ENCODE measurements at regions not wholly inside any gene's neighbourhood (a gene's known extent, or its start where the extent isn't known, plus 50 kb on each side); places are given as distances from the start of the nearest gene placed in this dataset.
A peak's percentile ranks its signal among the peaks of the same experiment; 100 is the strongest.

DNA sequence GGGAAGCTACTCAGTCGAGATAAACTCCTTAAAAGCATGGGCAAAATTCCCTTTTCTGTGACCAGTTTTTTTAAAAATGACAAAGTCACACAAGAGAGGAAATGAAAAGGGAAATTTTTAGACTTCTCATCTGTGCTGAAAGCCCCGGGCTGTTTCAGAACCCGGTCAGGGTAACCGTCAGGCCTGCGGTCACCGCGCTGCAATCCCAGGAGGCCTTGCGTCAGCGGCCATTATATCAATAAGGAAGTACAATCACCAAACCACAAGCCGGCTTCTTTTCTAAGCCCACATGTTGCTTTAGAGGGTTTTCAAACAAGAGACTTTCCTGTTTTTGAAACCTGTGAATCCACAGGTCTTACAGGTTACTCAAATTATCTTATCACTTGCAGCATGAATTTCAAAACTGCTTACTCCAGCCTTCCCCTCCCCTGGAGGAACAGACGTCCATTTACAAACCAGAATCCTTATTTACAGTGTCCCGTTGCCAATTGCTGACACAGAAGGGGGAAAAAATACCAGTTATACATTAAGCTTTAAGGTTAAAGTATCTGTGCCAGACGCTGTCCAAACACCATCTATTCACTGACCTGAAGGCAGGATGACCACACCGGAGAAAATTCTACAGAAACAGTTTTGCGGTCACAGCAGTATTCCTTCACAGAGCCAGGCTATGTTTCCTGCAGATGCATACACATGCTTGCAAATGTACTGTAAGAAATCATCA lies 165.3 kb downstream of the TOMM20 start:
- ChIA-PET POLR2A (interaction anchor here (0.6 to 2.5 kb wide), 10 partner anchors 8 to 359 kb away, joined by 4 to 12 read pairs (median 6); no protein-coding TSS in a partner anchor), CTCF (interaction anchor here (0.6 to 1.5 kb wide), 3 partner anchors 121 to 466 kb away, joined by 3 read pairs; no protein-coding TSS in a partner anchor)
- DNase-seq (ENCODE audit: low read depth, low spot score): peak; percentile 86
- peak overlapping the region; percentile 11; the same call in 1 of the 2 replicates for H3K4me3 ChIP-seq (ENCODE audit: low read depth, low read length)
- H3K9me3 ChIP-seq (ENCODE audit: control insufficient read depth, insufficient read depth, low read length): no peaks in the 10 kb centered on the region
- TF ChIP-seq, protein P1, sequence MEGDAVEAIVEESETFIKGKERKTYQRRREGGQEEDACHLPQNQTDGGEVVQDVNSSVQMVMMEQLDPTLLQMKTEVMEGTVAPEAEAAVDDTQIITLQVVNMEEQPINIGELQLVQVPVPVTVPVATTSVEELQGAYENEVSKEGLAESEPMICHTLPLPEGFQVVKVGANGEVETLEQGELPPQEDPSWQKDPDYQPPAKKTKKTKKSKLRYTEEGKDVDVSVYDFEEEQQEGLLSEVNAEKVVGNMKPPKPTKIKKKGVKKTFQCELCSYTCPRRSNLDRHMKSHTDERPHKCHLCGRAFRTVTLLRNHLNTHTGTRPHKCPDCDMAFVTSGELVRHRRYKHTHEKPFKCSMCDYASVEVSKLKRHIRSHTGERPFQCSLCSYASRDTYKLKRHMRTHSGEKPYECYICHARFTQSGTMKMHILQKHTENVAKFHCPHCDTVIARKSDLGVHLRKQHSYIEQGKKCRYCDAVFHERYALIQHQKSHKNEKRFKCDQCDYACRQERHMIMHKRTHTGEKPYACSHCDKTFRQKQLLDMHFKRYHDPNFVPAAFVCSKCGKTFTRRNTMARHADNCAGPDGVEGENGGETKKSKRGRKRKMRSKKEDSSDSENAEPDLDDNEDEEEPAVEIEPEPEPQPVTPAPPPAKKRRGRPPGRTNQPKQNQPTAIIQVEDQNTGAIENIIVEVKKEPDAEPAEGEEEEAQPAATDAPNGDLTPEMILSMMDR (IDR thresholded peaks at IDR 0.05; ENCODE audit: low read depth, low read length): no peak
- peak overlapping the region; percentile 98 for H3K27ac ChIP-seq (ENCODE audit: low read depth, low read length)
- H3K27me3 ChIP-seq (ENCODE audit: control insufficient read depth, insufficient read depth, low read length): no peaks in the 10 kb centered on the region

DNA sequence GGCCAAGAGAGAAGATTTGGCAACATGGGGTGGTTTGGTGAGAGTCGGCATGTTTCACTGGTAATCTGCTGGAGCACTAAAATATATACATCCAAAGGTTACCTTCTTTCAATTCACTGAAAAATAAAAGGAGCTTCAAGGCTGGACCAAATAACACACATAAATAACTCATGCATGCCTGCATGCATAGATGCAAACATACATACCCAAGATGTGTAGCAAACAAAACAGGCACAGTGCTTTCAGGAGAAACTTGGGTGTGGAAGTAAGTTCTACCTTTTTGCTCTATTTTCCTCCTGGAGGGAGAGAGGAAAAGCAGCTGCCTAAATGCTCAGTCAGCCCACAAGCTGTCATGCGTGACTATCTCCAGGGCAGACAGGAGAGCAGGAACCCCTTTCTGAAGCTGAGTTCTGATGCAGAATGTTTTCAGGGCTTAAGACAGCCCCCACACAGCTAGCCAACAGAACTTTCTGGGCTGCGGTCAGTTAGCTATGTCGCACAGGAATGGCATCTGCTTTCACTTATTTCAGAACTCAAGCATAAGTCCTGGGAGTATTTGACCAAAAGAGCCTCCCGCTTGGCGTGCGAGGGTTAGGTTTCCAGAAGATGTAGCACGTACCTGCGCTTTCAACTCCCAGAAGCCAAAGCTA lies 166.2 kb downstream of the TOMM20 start:
- POLR2A ChIA-PET: interaction anchor here (0.6 to 2.5 kb wide), 12 partner anchors 9 to 358 kb away, joined by 3 to 12 read pairs (median 5); no protein-coding TSS in a partner anchor
- CTCF ChIA-PET: interaction anchor here (0.6 to 1.5 kb wide), 2 partner anchors 463 to 465 kb away, joined by 3 read pairs; no protein-coding TSS in a partner anchor
- Histone ChIP-seq H3K27me3 (ENCODE audit: control insufficient read depth, insufficient read depth, low read length) (no peaks in the 10 kb centered on the region), H3K9me3 (ENCODE audit: control insufficient read depth, insufficient read depth, low read length) (no peaks in the 10 kb centered on the region), H3K27ac (ENCODE audit: low read depth, low read length) (peak overlapping the region; percentile 98), H3K4me3 (ENCODE audit: low read depth, low read length) (peak overlapping the region; percentile 40)
- TF ChIP-seq, protein P1 (IDR thresholded peaks at IDR 0.05; ENCODE audit: low read depth, low read length): no peak
- DNase-seq (ENCODE audit: low read depth, low spot score): peak; percentile 98

DNA sequence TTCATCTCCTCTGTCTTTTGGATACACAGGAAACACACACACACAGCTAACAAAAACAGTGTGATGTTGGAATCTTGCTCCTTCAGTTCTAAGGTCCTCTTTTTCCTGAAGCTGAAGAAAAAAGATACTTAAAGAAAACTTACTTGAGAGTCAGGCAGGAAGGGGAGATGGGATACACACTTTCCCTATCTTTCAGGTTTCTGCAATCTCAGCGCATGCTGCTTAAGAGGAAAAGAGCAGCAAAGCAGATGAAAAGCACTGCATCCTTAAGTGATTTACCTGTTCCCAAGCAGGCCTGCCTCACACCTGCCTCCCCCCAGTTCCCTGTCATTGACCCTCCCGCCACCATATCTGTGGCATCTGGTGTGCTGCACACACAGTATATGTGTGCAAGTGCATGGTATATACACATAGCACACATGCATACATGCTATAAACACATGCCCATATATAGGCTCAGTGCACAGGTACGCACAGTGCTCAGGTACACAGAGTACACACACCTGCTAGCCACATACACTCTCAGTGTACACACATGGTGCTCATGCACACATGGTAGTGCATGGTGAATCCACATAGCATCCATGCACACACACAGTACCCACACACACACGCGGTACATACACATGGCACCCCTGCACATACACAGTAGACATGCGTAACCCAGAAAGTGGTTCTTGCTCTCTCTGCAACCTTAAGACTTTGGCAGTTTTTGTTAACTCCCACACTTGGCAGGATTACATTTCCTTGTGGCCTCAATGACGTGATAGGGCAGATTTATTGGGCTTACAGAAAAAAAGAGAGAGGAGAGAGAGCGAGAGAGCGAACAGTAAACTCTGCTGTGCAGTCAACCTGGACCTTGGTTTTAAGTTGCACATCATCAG lies 166.9 kb downstream of the TOMM20 start:
- POLR2A ChIA-PET: interaction anchor here (0.8 to 2.5 kb wide), 8 partner anchors 9 to 358 kb away, joined by 3 to 12 read pairs (median 6); no protein-coding TSS in a partner anchor
- CTCF ChIA-PET: interaction anchor here (1.5 kb wide), 1 partner anchor 462 kb away, joined by 3 read pairs; no protein-coding TSS in a partner anchor

DNA sequence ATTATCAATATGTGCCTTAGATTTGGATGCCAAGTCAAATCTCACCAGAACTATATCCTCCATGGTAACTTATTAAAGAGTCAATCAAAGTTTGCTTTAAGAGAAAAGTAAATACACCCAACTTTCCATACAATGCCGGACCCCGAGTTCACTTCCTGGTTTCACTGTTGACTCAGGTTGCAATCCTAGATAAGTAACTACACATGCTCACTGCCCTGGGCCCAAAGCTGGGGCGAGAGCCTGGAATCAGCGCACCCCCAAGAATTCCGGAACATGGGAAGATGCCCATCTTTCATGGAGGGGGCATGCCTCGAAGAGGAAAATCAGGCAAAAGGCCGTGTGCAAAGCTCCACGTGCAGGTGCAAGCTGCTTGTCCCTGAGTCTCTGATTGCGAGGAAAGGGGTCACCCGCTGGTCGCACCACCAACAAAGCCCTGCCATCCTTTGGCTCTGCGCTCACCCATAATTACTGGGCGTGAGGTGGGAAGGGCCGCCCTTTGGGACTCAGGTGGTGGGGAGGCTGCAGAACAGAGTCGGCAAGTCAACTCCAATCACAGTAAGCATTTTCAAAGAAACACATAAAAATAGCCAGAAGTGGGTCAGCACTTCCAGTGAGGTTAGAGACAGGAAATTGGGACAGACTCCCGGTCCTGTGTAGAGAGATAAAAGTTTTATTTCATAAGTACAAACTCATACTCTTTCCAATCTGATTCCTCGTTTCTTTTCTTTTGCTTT lies 167.7 kb downstream of the TOMM20 start:
- no peak overlapping the region for H3K4me3 ChIP-seq (ENCODE audit: low read depth, low read length)
- no peaks in the 10 kb centered on the region for H3K9me3 ChIP-seq (ENCODE audit: control insufficient read depth, insufficient read depth, low read length)
- TF ChIP-seq, protein P1 (IDR thresholded peaks at IDR 0.05; ENCODE audit: low read depth, low read length): no peak
- ChIA-PET CTCF (no interaction called here), POLR2A (interaction anchor here (0.7 kb wide), 1 partner anchor 37 kb away, joined by 3 read pairs; no protein-coding TSS in a partner anchor)
- H3K27me3 ChIP-seq (ENCODE audit: control insufficient read depth, insufficient read depth, low read length): no peaks in the 10 kb centered on the region
- no peak for DNase-seq (ENCODE audit: low read depth, low spot score)
- H3K27ac ChIP-seq (ENCODE audit: low read depth, low read length): peak overlapping the region; percentile 63

More for the DNA sequence above, 166.9 kb downstream of the TOMM20 start:
- DNase-seq (ENCODE audit: low read depth, low spot score): peak; percentile 85
- TF ChIP-seq, protein P1 (IDR thresholded peaks at IDR 0.05; ENCODE audit: low read depth, low read length): no peak
- H3K4me3 ChIP-seq (ENCODE audit: low read depth, low read length): peak overlapping the region; percentile 40
- peak overlapping the region; percentile 98 for H3K27ac ChIP-seq (ENCODE audit: low read depth, low read length)
- H3K27me3 ChIP-seq (ENCODE audit: control insufficient read depth, insufficient read depth, low read length): no peaks in the 10 kb centered on the region
- H3K9me3 ChIP-seq (ENCODE audit: control insufficient read depth, insufficient read depth, low read length): no peaks in the 10 kb centered on the region

Data from AG04450 (cell line).